Endothelial cell of umbilical vein (primary cell): ENCODE measurements at regions not wholly inside any gene's neighbourhood (a gene's known extent, or its start where the extent isn't known, plus 50 kb on each side); places are given as distances from the start of the nearest gene placed in this dataset.

Experiments used
- BruUV-seq: library from RNA; stranded (reverse); fragments of 400-500 nt; replicated peaks from 2 replicates; lab custom pipeline; 2021; lab: Mats Ljungman, UMichigan
- CTCF ChIA-PET: fragments of 300-600, 350-600 bp; sonication (Branson Sonifier 250); formaldehyde crosslinking; loops from one replicate; lab custom pipeline; 2021; ENCODE audit warnings: antibody characterized with exemption, inconsistent platforms; lab: Charles Lee
- POLR2A ChIA-PET: fragments of 300-600, 350-600 bp; sonication (Branson Sonifier 250); formaldehyde crosslinking; loops from one replicate; lab custom pipeline; 2021; ENCODE audit warnings: antibody characterized with exemption, inconsistent platforms; lab: Charles Lee
- DNase-seq: peaks from one replicate; pipeline ENCODE4 v3.0.0-alpha.2; 2011; ENCODE audit warnings: low read depth, low spot score
- FAIRE-seq: peaks from 2 replicates; lab custom pipeline; 2011; peaks lifted over from hg19 to GRCh38; lab: Jason Lieb, UNC
- H2AFZ ChIP-seq: 2 replicates; pipeline ENCODE4 v1.6.0; 2012; ENCODE audit warnings: low read depth, low read length, control low read depth, inconsistent platforms
- H3K27ac ChIP-seq: 2 replicates; pipeline ENCODE4 v1.5.1; 2011; ENCODE audit warnings: low read depth, mild to moderate bottlenecking, control low read depth, low read length, moderate library complexity; ENCODE audit not compliant: insufficient read depth
- H3K27me3 ChIP-seq, 2 experiments: 2 replicates each; pipeline versions ENCODE4 v1.6.0 to v1.6.1; 2011; ENCODE audit warnings: low read length in 2 of 2, mixed read lengths in 1 of 2; ENCODE audit not compliant: control insufficient read depth in 2 of 2, insufficient read depth in 2 of 2
- H3K36me3 ChIP-seq, 2 experiments: 2 replicates in 1 of 2; 3 replicates in 1 of 2; pipeline ENCODE4 v1.5.1; 2011; ENCODE audit warnings: low read length in 2 of 2, mild to moderate bottlenecking in 1 of 2, moderate library complexity in 1 of 2; ENCODE audit not compliant: control insufficient read depth in 2 of 2, insufficient read depth in 2 of 2; ENCODE audit errors: extremely low read depth in 1 of 2
- H3K4me1 ChIP-seq: 3 replicates; pipeline ENCODE4 v1.5.1; 2011; ENCODE audit warnings: mild to moderate bottlenecking, low read length; ENCODE audit not compliant: control insufficient read depth, insufficient read depth; ENCODE audit errors: extremely low read depth
- H3K4me2 ChIP-seq: 2 replicates; pipeline ENCODE4 v1.6.1; 2011; ENCODE audit warnings: low read length, control low read depth, mixed read lengths; ENCODE audit not compliant: insufficient read depth
- H3K4me3 ChIP-seq, 3 experiments: fragments of 200-600 bp in 1 of 3; sonication (generic), shearing (Covaris generic) in 1 of 3; replicated peaks in 1 of 3; 2 replicates each; pipeline ENCODE4 v1.5.1; 2011 to 2016; ENCODE audit warnings: control low read depth in 3 of 3, low read length in 3 of 3, mild to moderate bottlenecking in 2 of 3, inconsistent platforms in 1 of 3, low read depth in 1 of 3, moderate library complexity in 1 of 3; ENCODE audit not compliant: insufficient read depth in 1 of 3
- H3K79me2 ChIP-seq: 2 replicates; pipeline ENCODE4 v1.6.0; 2012; ENCODE audit warnings: low read length, inconsistent platforms; ENCODE audit not compliant: control insufficient read depth, insufficient read depth
- H3K9ac ChIP-seq: replicated peaks from 2 replicates; pipeline ENCODE3; 2011; ENCODE audit warnings: low read length, control low read depth; ENCODE audit not compliant: insufficient read depth; ENCODE audit errors: extremely low read depth
- H3K9me1 ChIP-seq: replicated peaks from 3 replicates; pipeline ENCODE4 v1.6.0; 2011; ENCODE audit warnings: mild to moderate bottlenecking, low read length; ENCODE audit not compliant: control insufficient read depth, insufficient read depth; ENCODE audit errors: extremely low read depth
- H3K9me3 ChIP-seq: replicated peaks from 2 replicates; pipeline ENCODE4 v1.5.1; 2012; ENCODE audit warnings: low read length, inconsistent platforms; ENCODE audit not compliant: control insufficient read depth, insufficient read depth
- H4K20me1 ChIP-seq: replicated peaks from 2 replicates; pipeline ENCODE3; 2011; ENCODE audit warnings: mild to moderate bottlenecking, low read length; ENCODE audit not compliant: control insufficient read depth, insufficient read depth; ENCODE audit errors: extremely low read depth
- EZH2 ChIP-seq: IDR thresholded peaks from 2 replicates; pipeline ENCODE4 v1.6.1; 2012; ENCODE audit warnings: borderline replicate concordance, low read depth, mild to moderate bottlenecking, moderate library complexity, low read length, inconsistent platforms; ENCODE audit not compliant: severe bottlenecking
- FOS ChIP-seq: IDR thresholded peaks from 2 replicates; pipeline ENCODE4 v1.6.1; 2011; ENCODE audit warnings: mild to moderate bottlenecking, low read length, moderate library complexity, borderline replicate concordance; ENCODE audit not compliant: insufficient read depth
- GATA2 ChIP-seq: IDR thresholded peaks from 2 replicates; pipeline ENCODE4 v1.7.0; 2011; ENCODE audit warnings: low read depth, mild to moderate bottlenecking, moderate library complexity, mixed read lengths, low read length; ENCODE audit not compliant: insufficient read length, insufficient read depth
- JUN ChIP-seq: IDR thresholded peaks from 2 replicates; pipeline ENCODE4 v1.6.1; 2011; ENCODE audit warnings: borderline replicate concordance, low read depth; ENCODE audit not compliant: insufficient read length, insufficient read depth
- MYC ChIP-seq: IDR thresholded peaks from one replicate; pipeline ENCODE4 v1.6.1; 2011; ENCODE audit warnings: mild to moderate bottlenecking, low read depth, low read length
- POLR2A ChIP-seq: IDR thresholded peaks from 2 replicates; pipeline ENCODE4 v1.6.1; 2012; ENCODE audit warnings: low read depth, mild to moderate bottlenecking, control low read depth, low read length
- POLR2AphosphoS5 ChIP-seq: IDR thresholded peaks from 2 replicates; pipeline ENCODE4 v1.6.1; 2012; ENCODE audit warnings: low read depth, mild to moderate bottlenecking, control low read depth, low read length, moderate library complexity; ENCODE audit not compliant: insufficient read depth
- dilution Hi-C: fragments of 300-500 bp; cut with MboI; formaldehyde crosslinking; loops from one replicate; pipeline ENCODE4 v1.15.0; 2019; ENCODE audit warnings: low sequenced_read_pairs; ENCODE audit not compliant: extremely low pct_ligation_motif_present
- intact Hi-C: fragments of 100-400 bp; cut with micrococcal nuclease; formaldehyde crosslinking; loops from one replicate; pipeline ENCODE4 v1.10.0; 2022
- TF ChIP-seq, protein P1 (sequence below), 2 donors: IDR thresholded peaks; 1 replicate in 1 of 2; 2 replicates in 1 of 2; pipeline ENCODE4 v1.5.1; 2011; ENCODE audit warnings: low read length in 2 of 2, mild to moderate bottlenecking in 2 of 2, moderate library complexity in 2 of 2, control low read depth in 1 of 2, inconsistent platforms in 1 of 2, low read depth in 1 of 2; ENCODE audit not compliant: insufficient read depth in 1 of 2; ENCODE audit errors: extremely low read depth in 1 of 2
- TF ChIP-seq, protein P2 (sequence below): IDR thresholded peaks from 2 replicates; pipeline ENCODE4 v1.6.1; 2011; ENCODE audit not compliant: insufficient read depth, insufficient read length

DNA sequence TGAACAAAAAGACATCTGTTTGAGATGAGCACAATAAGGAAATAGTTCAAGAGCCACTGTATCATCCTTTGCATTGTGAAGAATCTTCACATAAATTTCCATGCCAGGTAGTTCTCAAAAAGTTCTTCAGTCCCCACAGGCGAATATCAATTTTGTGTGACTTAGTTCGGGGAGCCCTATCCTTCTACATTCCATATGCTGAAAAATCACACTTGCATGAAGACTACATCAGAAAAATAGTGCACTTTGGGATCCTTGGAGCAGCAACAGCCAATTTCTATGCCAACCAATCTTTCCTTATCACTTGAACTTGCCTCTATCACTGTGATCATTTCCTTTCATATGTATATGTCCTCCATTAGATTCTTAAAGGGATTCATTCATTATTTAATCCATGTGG lies 830.6 kb upstream of the POU3F3 start:
- Histone ChIP-seq H3K79me2 (no peaks in the 10 kb centered on the region), H3K4me3 (no peak overlapping the region), H4K20me1 (no peaks in the 10 kb centered on the region), H2AFZ (no peak overlapping the region), H3K4me2 (no peak overlapping the region), H3K27ac (no peak overlapping the region), H3K9me1 (no peaks in the 10 kb centered on the region), H3K27me3 (no peaks in the 10 kb centered on the region), H3K36me3 (no peaks in the 10 kb centered on the region), H3K9me3 (peaks cover 9% of the 10 kb centered on the region), H3K9ac (no peak overlapping the region), H3K4me1 (no peaks in the 10 kb centered on the region)
- DNase-seq = no peak
- intact Hi-C loops (no loop called here), dilution Hi-C loops (no loop called here)
- CTCF ChIA-PET = no interaction called here
- no TSS peak for BruUV-seq
- no peak for TF ChIP-seq EZH2
- TF ChIP-seq, protein P1, sequence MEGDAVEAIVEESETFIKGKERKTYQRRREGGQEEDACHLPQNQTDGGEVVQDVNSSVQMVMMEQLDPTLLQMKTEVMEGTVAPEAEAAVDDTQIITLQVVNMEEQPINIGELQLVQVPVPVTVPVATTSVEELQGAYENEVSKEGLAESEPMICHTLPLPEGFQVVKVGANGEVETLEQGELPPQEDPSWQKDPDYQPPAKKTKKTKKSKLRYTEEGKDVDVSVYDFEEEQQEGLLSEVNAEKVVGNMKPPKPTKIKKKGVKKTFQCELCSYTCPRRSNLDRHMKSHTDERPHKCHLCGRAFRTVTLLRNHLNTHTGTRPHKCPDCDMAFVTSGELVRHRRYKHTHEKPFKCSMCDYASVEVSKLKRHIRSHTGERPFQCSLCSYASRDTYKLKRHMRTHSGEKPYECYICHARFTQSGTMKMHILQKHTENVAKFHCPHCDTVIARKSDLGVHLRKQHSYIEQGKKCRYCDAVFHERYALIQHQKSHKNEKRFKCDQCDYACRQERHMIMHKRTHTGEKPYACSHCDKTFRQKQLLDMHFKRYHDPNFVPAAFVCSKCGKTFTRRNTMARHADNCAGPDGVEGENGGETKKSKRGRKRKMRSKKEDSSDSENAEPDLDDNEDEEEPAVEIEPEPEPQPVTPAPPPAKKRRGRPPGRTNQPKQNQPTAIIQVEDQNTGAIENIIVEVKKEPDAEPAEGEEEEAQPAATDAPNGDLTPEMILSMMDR (IDR thresholded peaks at IDR 0.05; ENCODE audit: extremely low read depth in 1 of 2, insufficient read depth in 1 of 2, low read depth in 1 of 2, low read length in 2 of 2) = no peak
- no peak for TF ChIP-seq MYC
- no peak for TF ChIP-seq POLR2AphosphoS5
- no peak for TF ChIP-seq POLR2A
- no peak for TF ChIP-seq FOS
- POLR2A ChIA-PET = no interaction called here
- FAIRE-seq = no peak

DNA sequence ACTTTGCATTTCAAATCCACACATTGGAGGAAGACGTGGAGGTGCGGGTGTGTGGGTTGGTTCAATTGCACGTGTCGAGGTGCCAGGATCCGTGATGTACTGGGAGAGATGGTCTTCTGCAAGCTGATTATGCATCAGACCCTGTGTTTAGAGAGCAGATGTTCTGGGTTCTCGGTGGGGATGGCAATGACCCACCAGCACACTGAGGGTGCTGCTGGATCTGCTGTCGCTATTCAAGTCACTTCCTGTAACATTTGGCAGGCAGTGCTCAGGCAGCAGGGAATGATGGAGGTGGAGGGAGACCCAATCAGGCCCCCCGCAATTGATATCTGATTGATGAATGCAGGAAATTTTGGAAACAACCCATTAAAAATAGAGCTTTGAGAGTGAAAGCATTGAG lies 830.1 kb upstream of the POU3F3 start:
- dilution Hi-C loops = no loop called here

More for the DNA sequence above, 830.1 kb upstream of the POU3F3 start:
- BruUV-seq = no TSS peak
- H3K4me3 ChIP-seq = no peak overlapping the region
- no peaks in the 10 kb centered on the region for H3K27me3 ChIP-seq
- no peak for DNase-seq
- no peak overlapping the region for H3K4me2 ChIP-seq
- ChIA-PET CTCF (no interaction called here), POLR2A (no interaction called here)
- H4K20me1 ChIP-seq = no peaks in the 10 kb centered on the region
- peaks cover 9% of the 10 kb centered on the region for H3K9me3 ChIP-seq
- no peak overlapping the region for H3K27ac ChIP-seq
- H2AFZ ChIP-seq = no peak overlapping the region
- no peak overlapping the region for H3K9ac ChIP-seq
- FAIRE-seq = no peak
- no peaks in the 10 kb centered on the region for H3K4me1 ChIP-seq
- no peaks in the 10 kb centered on the region for H3K9me1 ChIP-seq
- TF ChIP-seq, protein P2, sequence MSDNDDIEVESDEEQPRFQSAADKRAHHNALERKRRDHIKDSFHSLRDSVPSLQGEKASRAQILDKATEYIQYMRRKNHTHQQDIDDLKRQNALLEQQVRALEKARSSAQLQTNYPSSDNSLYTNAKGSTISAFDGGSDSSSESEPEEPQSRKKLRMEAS = no peak
- TF ChIP-seq POLR2A (no peak), MYC (no peak), FOS (no peak), GATA2 (no peak), JUN (no peak), EZH2 (no peak), POLR2AphosphoS5 (no peak)
- TF ChIP-seq, protein P1 (IDR thresholded peaks at IDR 0.05; ENCODE audit: extremely low read depth in 1 of 2, insufficient read depth in 1 of 2, low read depth in 1 of 2, low read length in 2 of 2) = no peak
- no peaks in the 10 kb centered on the region for H3K79me2 ChIP-seq
- H3K36me3 ChIP-seq = no peaks in the 10 kb centered on the region
- intact Hi-C loops = no loop called here
